Activated naive CD4-positive, alpha-beta T cell treated with anti-CD3 and anti-CD28 coated beads, Interleukin-2, amount 50 U/mL, for 24 hours (primary cell): ENCODE measurements at regions not wholly inside any gene's neighbourhood (a gene's known extent, or its start where the extent isn't known, plus 50 kb on each side); places are given as distances from the start of the nearest gene placed in this dataset.
"Not testable (repeated sequence)": the region's sequence is repeated elsewhere in the genome, so short reads cannot be mapped to it uniquely, and the experiment has no call there.

ENCODE experiments used
- H3K27ac Mint-ChIP-seq: one replicate; pipeline ENCODE4 v1.8.0; 2021; ENCODE audit warnings: mild to moderate bottlenecking, mixed read lengths
- H3K27me3 Mint-ChIP-seq: one replicate; pipeline ENCODE4 v1.8.0; 2021; ENCODE audit warnings: mixed read lengths
- H3K36me3 Mint-ChIP-seq: one replicate; pipeline ENCODE4 v1.8.0; 2021; ENCODE audit warnings: mixed read lengths
- H3K4me1 Mint-ChIP-seq: one replicate; pipeline ENCODE4 v1.8.0; 2021; ENCODE audit warnings: mixed read lengths
- H3K4me3 Mint-ChIP-seq: one replicate; pipeline ENCODE4 v1.8.0; 2021; ENCODE audit warnings: mild to moderate bottlenecking, mixed read lengths
- H3K9me3 Mint-ChIP-seq: one replicate; pipeline ENCODE4 v1.8.0; 2021; ENCODE audit warnings: mixed read lengths

- H3K36me3 Mint-ChIP-seq, H3K27me3 Mint-ChIP-seq, H3K9me3 Mint-ChIP-seq, H3K4me1 Mint-ChIP-seq, H3K27ac Mint-ChIP-seq, H3K4me3 Mint-ChIP-seq: not testable (repeated sequence)
Measured at GRCh38 chr7:79767192-79767591, 313.7 kb upstream of the MAGI2 start.

- Mint-ChIP-seq H3K36me3 (no peaks in the 10 kb centered on the region), H3K27me3 (no peaks in the 10 kb centered on the region), H3K4me3 (no peak overlapping the region), H3K9me3 (peaks cover 7% of the 10 kb centered on the region), H3K27ac (no peak overlapping the region), H3K4me1 (no peaks in the 10 kb centered on the region)
Measured at GRCh38 chr7:79761876-79762429, 308.5 kb upstream of the MAGI2 start.

- H3K4me3 Mint-ChIP-seq, H3K36me3 Mint-ChIP-seq, H3K9me3 Mint-ChIP-seq, H3K27ac Mint-ChIP-seq, H3K4me1 Mint-ChIP-seq, H3K27me3 Mint-ChIP-seq: not testable (repeated sequence)
Measured at GRCh38 chr7:79750941-79751340, 297.5 kb upstream of the MAGI2 start.

GRCh38 chr7:79749856-79750255 lies 296.4 kb upstream of the MAGI2 start:
- Mint-ChIP-seq H3K27ac (no peak overlapping the region), H3K4me1 (no peaks in the 10 kb centered on the region), H3K9me3 (peaks cover 2% of the 10 kb centered on the region), H3K27me3 (no peaks in the 10 kb centered on the region), H3K36me3 (no peaks in the 10 kb centered on the region), H3K4me3 (no peak overlapping the region)

- Mint-ChIP-seq H3K9me3 (no peaks in the 10 kb centered on the region), H3K4me1 (no peaks in the 10 kb centered on the region), H3K36me3 (no peaks in the 10 kb centered on the region), H3K4me3 (no peak overlapping the region), H3K27ac (no peak overlapping the region), H3K27me3 (no peaks in the 10 kb centered on the region)
Measured at GRCh38 chr7:79741684-79742083, 288.2 kb upstream of the MAGI2 start.

- Mint-ChIP-seq H3K9me3 (no peaks in the 10 kb centered on the region), H3K4me3 (no peak overlapping the region), H3K36me3 (no peaks in the 10 kb centered on the region), H3K4me1 (no peaks in the 10 kb centered on the region), H3K27me3 (no peaks in the 10 kb centered on the region), H3K27ac (no peak overlapping the region)
Measured at GRCh38 chr7:79740076-79740475, 286.6 kb upstream of the MAGI2 start.

GRCh38 chr7:79739036-79739709 lies 285.7 kb upstream of the MAGI2 start:
- H3K4me3 Mint-ChIP-seq, H3K27me3 Mint-ChIP-seq, H3K9me3 Mint-ChIP-seq, H3K27ac Mint-ChIP-seq, H3K4me1 Mint-ChIP-seq, H3K36me3 Mint-ChIP-seq: not testable (repeated sequence)

- H3K9me3 Mint-ChIP-seq, result peaks cover 22% of the 10 kb centered on the region
- no peak overlapping the region for H3K27ac Mint-ChIP-seq
- H3K4me1 Mint-ChIP-seq, result no peaks in the 10 kb centered on the region
- H3K4me3 Mint-ChIP-seq, result no peak overlapping the region
- H3K36me3 Mint-ChIP-seq, result peaks cover 2% of the 10 kb centered on the region
- H3K27me3 Mint-ChIP-seq, result no peaks in the 10 kb centered on the region
Measured at GRCh38 chr7:79736418-79736817, 283.0 kb upstream of the MAGI2 start.

GRCh38 chr7:79735012-79735411 lies 281.5 kb upstream of the MAGI2 start:
- Mint-ChIP-seq H3K27me3 (no peaks in the 10 kb centered on the region), H3K36me3 (peaks cover 2% of the 10 kb centered on the region), H3K4me1 (no peaks in the 10 kb centered on the region), H3K4me3 (no peak overlapping the region), H3K9me3 (peaks cover 24% of the 10 kb centered on the region), H3K27ac (no peak overlapping the region)

GRCh38 chr7:79734181-79734580 lies 280.7 kb upstream of the MAGI2 start:
- Mint-ChIP-seq H3K27me3 (no peaks in the 10 kb centered on the region), H3K27ac (no peak overlapping the region), H3K9me3 (peaks cover 24% of the 10 kb centered on the region), H3K4me1 (no peaks in the 10 kb centered on the region), H3K36me3 (peaks cover 2% of the 10 kb centered on the region), H3K4me3 (no peak overlapping the region)

GRCh38 chr7:79732535-79732934 lies 279.1 kb upstream of the MAGI2 start:
- H3K4me1 Mint-ChIP-seq, result no peaks in the 10 kb centered on the region

GRCh38 chr7:79730971-79731370 lies 277.5 kb upstream of the MAGI2 start:
- H3K4me1 Mint-ChIP-seq, result no peaks in the 10 kb centered on the region
- no peak overlapping the region for H3K27ac Mint-ChIP-seq
- peaks cover 2% of the 10 kb centered on the region for H3K36me3 Mint-ChIP-seq
- H3K9me3 Mint-ChIP-seq, result peaks cover 24% of the 10 kb centered on the region
- no peaks in the 10 kb centered on the region for H3K27me3 Mint-ChIP-seq
- H3K4me3 Mint-ChIP-seq, result no peak overlapping the region

More at GRCh38 chr7:79732535-79732934, 279.1 kb upstream of the MAGI2 start:
- Mint-ChIP-seq H3K27ac (no peak overlapping the region), H3K9me3 (peaks cover 24% of the 10 kb centered on the region), H3K27me3 (no peaks in the 10 kb centered on the region), H3K4me3 (no peak overlapping the region), H3K36me3 (peaks cover 2% of the 10 kb centered on the region)

GRCh38 chr7:79723833-79724618 lies 270.6 kb upstream of the MAGI2 start:
- H3K36me3 Mint-ChIP-seq, result no peaks in the 10 kb centered on the region
- no peaks in the 10 kb centered on the region for H3K27me3 Mint-ChIP-seq
- H3K4me3 Mint-ChIP-seq, result no peak overlapping the region
- H3K27ac Mint-ChIP-seq, result no peak overlapping the region
- H3K9me3 Mint-ChIP-seq, result no peaks in the 10 kb centered on the region
- no peaks in the 10 kb centered on the region for H3K4me1 Mint-ChIP-seq

- Mint-ChIP-seq H3K36me3 (no peaks in the 10 kb centered on the region), H3K4me1 (no peaks in the 10 kb centered on the region), H3K4me3 (no peak overlapping the region)
Measured at GRCh38 chr7:79722217-79722616, 268.8 kb upstream of the MAGI2 start.

GRCh38 chr7:79719216-79719615 lies 265.7 kb upstream of the MAGI2 start:
- Mint-ChIP-seq H3K4me1 (no peaks in the 10 kb centered on the region), H3K36me3 (no peaks in the 10 kb centered on the region), H3K4me3 (no peak overlapping the region), H3K9me3 (no peaks in the 10 kb centered on the region), H3K27ac (no peak overlapping the region), H3K27me3 (no peaks in the 10 kb centered on the region)

More at GRCh38 chr7:79722217-79722616, 268.8 kb upstream of the MAGI2 start:
- Mint-ChIP-seq H3K9me3 (no peaks in the 10 kb centered on the region), H3K27me3 (no peaks in the 10 kb centered on the region), H3K27ac (no peak overlapping the region)

- H3K27ac Mint-ChIP-seq, result no peak overlapping the region
- no peaks in the 10 kb centered on the region for H3K9me3 Mint-ChIP-seq
- H3K4me3 Mint-ChIP-seq, result no peak overlapping the region
- no peaks in the 10 kb centered on the region for H3K27me3 Mint-ChIP-seq
- no peaks in the 10 kb centered on the region for H3K36me3 Mint-ChIP-seq
- H3K4me1 Mint-ChIP-seq, result no peaks in the 10 kb centered on the region
Measured at GRCh38 chr7:79716329-79716728, 262.9 kb upstream of the MAGI2 start.
